Astrocyte (in vitro differentiated cells and primary cell): ENCODE measurements at regions not wholly inside any gene's neighbourhood (a gene's known extent, or its start where the extent isn't known, plus 50 kb on each side); places are given as distances from the start of the nearest gene placed in this dataset.

Experiments
- EZH2 ChIP-seq: IDR thresholded peaks from 2 replicates; pipeline ENCODE4 v1.6.1; 2012; ENCODE audit warnings: mild to moderate bottlenecking, low read length, inconsistent platforms; ENCODE audit not compliant: insufficient read depth
- TF ChIP-seq, protein P1 (sequence below): IDR thresholded peaks from 2 replicates; pipeline ENCODE4 v1.5.1; 2011; ENCODE audit warnings: low read depth, mild to moderate bottlenecking, inconsistent platforms, low read length, moderate library complexity; ENCODE audit not compliant: insufficient read depth

DNA sequence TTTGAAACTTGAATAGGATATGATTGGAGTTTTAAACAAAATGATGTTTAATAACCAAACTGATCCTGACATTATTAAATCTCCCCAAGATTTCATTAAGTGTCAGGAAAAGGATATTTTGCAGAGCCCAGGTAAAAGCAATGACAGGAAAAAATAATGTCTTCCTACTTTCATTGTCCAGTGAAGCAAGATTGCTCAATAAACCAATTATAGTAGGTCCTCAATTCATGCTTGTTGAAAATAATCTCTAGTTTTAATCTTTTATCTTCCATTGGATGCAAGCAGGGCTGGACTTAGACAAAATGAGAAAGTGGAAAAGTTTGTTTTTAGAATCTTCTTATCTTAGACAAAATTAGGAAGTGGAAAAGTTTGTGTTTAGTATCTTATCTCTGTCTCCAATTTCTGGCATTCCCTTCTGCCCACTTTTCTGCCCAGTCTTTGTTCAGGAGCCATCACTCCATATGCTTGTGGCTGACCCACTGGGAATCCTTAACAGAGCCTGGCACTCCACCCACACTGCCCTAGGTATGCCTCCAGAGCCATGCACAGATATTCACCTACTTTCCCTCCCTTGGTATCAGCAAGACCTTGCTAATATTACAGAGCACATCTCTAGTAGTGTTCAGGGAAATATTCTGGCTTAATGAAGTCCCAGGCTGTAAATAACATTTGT lies 57.0 kb upstream of the CARMIL1 start:
- TF ChIP-seq, protein P1, sequence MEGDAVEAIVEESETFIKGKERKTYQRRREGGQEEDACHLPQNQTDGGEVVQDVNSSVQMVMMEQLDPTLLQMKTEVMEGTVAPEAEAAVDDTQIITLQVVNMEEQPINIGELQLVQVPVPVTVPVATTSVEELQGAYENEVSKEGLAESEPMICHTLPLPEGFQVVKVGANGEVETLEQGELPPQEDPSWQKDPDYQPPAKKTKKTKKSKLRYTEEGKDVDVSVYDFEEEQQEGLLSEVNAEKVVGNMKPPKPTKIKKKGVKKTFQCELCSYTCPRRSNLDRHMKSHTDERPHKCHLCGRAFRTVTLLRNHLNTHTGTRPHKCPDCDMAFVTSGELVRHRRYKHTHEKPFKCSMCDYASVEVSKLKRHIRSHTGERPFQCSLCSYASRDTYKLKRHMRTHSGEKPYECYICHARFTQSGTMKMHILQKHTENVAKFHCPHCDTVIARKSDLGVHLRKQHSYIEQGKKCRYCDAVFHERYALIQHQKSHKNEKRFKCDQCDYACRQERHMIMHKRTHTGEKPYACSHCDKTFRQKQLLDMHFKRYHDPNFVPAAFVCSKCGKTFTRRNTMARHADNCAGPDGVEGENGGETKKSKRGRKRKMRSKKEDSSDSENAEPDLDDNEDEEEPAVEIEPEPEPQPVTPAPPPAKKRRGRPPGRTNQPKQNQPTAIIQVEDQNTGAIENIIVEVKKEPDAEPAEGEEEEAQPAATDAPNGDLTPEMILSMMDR, result no peak
- TF ChIP-seq EZH2, result no peak
